AG04449 (cell line): ENCODE measurements at regions not wholly inside any gene's neighbourhood (a gene's known extent, or its start where the extent isn't known, plus 50 kb on each side); places are given as distances from the start of the nearest gene placed in this dataset.

Experiments used
- CTCF ChIA-PET: fragments of 350-600 bp; formaldehyde crosslinking; extraction: SDS; loops from one replicate; lab custom pipeline; 2021; ENCODE audit warnings: antibody characterized with exemption; lab: Yijun Ruan, JAX
- POLR2A ChIA-PET: fragments of 400-600, 350-600 bp; formaldehyde crosslinking; extraction: SDS; loops from one replicate; lab custom pipeline; 2020; ENCODE audit warnings: antibody characterized with exemption, inconsistent platforms; lab: Yijun Ruan, JAX
- DNase-seq: peaks from one replicate; pipeline ENCODE4 v3.0.0-alpha.2; 2010; ENCODE audit warnings: low read depth, low spot score
- H3K4me3 ChIP-seq: 2 replicates; pipeline ENCODE4 v1.5.1; 2011; ENCODE audit warnings: low read depth, mild to moderate bottlenecking, control low read depth, low read length
- TF ChIP-seq, protein P1 (sequence below): IDR thresholded peaks from one replicate; pipeline ENCODE4 v1.5.1; 2011; ENCODE audit warnings: mild to moderate bottlenecking, moderate library complexity, low read length, control low read depth, inconsistent platforms; ENCODE audit not compliant: insufficient read depth; ENCODE audit errors: missing control alignments

DNA sequence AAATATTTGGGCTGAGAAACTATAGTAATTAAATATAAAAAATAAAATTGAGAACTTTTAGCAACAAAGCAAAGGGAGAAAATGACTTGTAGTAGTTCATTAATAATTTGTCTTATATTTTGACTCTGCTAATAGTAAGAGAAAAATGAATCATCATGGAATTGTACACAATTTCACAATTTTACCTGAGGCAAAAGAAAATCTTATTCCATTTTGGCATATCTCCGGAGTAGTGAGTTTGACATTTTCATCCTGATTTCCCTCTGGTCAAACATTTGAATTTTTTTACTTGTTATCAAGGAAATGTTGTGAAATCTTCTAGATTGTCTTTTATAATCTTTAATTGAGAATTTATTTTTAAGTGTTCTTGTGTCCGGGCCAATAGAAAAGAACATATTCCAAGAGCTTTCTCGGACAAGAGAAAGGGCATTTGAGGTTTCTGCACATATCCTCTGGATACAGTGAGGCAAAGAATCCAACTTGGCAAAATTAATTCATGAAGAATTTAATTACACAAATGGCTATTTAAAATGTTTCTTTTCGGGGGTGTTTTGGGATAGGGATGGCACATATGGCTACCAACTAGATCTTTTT lies 89.3 kb upstream of the IGSF10 start:
- CTCF ChIA-PET, result no interaction called here

DNA sequence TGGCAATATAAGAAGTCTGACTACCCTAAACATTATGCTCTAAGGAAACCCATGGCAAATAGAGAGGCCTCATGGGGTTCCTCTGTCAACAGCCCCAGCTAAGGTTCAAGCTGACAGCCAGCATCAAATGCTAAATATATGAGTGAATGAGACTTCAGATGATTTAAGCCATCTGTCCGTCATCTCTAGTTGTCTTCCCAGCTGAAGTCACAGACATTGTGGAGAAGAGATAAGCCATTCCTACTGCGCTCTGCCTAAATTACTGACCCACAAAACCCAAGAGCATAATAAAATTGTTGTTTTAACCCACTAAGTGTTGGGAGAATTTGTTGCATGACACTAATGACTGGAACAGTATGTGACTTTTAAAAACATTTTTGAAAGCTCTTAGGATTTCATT lies 87.3 kb upstream of the IGSF10 start:
- no peak overlapping the region for H3K4me3 ChIP-seq
- DNase-seq, result no peak
- TF ChIP-seq, protein P1, sequence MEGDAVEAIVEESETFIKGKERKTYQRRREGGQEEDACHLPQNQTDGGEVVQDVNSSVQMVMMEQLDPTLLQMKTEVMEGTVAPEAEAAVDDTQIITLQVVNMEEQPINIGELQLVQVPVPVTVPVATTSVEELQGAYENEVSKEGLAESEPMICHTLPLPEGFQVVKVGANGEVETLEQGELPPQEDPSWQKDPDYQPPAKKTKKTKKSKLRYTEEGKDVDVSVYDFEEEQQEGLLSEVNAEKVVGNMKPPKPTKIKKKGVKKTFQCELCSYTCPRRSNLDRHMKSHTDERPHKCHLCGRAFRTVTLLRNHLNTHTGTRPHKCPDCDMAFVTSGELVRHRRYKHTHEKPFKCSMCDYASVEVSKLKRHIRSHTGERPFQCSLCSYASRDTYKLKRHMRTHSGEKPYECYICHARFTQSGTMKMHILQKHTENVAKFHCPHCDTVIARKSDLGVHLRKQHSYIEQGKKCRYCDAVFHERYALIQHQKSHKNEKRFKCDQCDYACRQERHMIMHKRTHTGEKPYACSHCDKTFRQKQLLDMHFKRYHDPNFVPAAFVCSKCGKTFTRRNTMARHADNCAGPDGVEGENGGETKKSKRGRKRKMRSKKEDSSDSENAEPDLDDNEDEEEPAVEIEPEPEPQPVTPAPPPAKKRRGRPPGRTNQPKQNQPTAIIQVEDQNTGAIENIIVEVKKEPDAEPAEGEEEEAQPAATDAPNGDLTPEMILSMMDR, result no peak
- ChIA-PET POLR2A (no interaction called here), CTCF (no interaction called here)

More for the DNA sequence above, 89.3 kb upstream of the IGSF10 start:
- TF ChIP-seq, protein P1, result no peak
- no peak for DNase-seq
- POLR2A ChIA-PET, result no interaction called here
- H3K4me3 ChIP-seq, result no peak overlapping the region

DNA sequence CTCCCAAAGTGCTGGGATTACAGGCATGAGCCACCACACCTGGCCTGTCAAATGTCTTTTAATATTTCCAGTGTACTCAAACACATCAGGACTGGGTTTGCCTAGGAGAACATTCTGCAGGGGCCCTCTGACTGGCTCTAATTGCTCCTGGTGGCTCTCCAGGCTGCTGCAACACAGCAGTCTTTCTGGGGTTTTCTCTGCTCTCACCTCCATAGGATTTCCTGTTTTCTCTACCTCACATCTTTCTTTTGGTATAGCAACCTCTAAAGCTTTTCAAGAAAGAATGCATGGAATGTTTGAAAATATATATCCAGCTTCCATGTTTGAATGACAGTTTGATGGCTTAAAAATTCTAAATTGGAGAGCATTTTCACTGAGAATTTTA lies 83.3 kb upstream of the IGSF10 start:
- no peak overlapping the region for H3K4me3 ChIP-seq
- ChIA-PET POLR2A (no interaction called here), CTCF (no interaction called here)
- no peak for DNase-seq
- TF ChIP-seq, protein P1, result no peak

DNA sequence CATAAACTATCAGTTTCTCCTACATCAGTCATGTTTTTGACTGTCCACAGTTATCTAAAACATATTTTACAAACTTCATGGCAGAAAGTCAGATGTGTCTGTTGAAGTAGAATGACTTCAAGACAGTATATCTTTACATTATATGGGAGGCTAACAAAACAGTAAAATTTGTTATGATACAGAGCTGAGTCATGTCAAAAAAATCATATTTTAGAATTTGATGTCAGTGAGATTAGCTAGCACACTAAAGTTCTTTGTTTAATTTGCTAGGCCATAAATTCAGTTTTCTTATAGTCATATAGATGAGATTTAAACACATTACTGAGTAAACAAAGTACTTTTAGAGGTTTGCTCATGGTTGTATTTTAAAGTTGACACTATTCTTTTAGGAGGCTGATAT lies 80.3 kb upstream of the IGSF10 start:
- CTCF ChIA-PET, result no interaction called here
- TF ChIP-seq, protein P1, result no peak
- POLR2A ChIA-PET, result no interaction called here

DNA sequence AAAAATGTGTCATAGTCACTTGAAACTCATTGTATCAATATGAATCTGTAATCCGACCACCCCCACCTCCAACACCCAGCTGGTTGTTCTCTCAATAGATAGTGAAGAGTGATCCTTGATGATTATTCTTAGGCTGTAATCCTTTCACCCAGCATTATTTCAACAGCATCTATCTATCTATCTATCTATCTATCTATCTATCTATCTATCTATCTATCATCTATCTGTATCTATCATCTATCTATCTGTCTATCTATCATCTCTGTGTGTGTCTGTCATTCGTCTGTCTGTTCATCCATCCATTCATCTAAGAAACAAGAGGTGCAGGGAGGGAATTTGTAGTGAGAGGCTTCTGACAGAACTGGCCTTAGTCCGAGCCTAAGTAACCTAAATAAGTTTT lies 78.7 kb upstream of the IGSF10 start:
- CTCF ChIA-PET, result no interaction called here
- no peak overlapping the region for H3K4me3 ChIP-seq
- TF ChIP-seq, protein P1, result no peak
- POLR2A ChIA-PET, result no interaction called here
- no peak for DNase-seq

More for the DNA sequence above, 80.3 kb upstream of the IGSF10 start:
- DNase-seq, result no peak
- H3K4me3 ChIP-seq, result no peak overlapping the region

DNA sequence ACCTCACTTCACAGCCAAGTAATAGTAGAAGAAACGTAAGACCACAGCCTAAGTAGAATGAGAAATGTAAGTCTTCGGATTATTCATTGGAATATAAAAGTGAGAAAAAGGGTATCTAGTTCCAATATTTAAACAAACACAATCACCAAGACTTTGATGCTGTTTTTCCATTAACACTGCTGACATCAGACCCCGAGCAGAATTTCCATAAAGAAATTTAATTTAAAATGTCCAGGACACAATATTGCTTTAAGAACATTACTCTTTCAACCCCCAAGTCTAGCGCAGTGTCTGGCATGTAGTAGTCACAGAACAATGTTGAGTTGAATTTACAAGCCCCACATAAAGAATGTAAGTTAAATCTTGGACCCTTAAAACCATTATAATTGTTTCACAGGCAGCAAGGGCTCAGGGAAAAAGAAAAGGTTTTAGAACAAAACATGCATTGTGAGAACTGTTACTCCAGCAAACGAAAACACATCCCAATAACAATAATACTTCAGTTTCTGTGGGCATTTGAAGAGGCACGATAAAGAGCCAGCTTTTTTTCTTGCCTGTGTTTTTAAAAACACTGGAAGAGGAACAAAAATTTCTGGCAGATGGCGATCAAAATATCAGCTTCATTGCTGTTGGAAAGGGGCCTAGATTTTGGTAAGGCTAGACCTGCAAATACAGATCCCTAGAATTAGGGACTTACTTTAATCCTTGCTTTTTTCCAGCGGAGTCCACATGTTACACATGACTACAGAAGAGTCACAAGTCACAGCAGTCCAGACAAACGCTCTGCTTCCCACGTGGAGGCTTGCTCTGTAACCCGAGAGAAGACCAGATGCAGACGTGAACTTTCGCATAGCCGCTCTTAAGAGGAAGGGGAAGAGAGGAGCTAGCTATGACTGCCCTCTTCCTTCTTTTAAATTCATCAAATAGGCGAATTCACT lies 77.9 kb upstream of the IGSF10 start:
- TF ChIP-seq, protein P1, result no peak
- ChIA-PET CTCF (no interaction called here), POLR2A (no interaction called here)
- no peak overlapping the region for H3K4me3 ChIP-seq
- DNase-seq, result no peak
